B cell (primary cell): ENCODE measurements at regions not wholly inside any gene's neighbourhood (a gene's known extent, or its start where the extent isn't known, plus 50 kb on each side); places are given as distances from the start of the nearest gene placed in this dataset.

Experiments used
- ATAC-seq: fragments of 200-7000 bp; cut with Tn5 transposase; one replicate; pipeline ENCODE4 v1.10.0; 2021; ENCODE audit warnings: low read depth, mild to moderate bottlenecking, moderate number of reproducible peaks, moderate library complexity
- CTCF ChIA-PET: fragments of 350-600 bp; sonication (Branson Sonifier 250); formaldehyde crosslinking; loops from one replicate; lab custom pipeline; 2021; ENCODE audit warnings: antibody characterized with exemption, inconsistent platforms; lab: Charles Lee
- POLR2A ChIA-PET: fragments of 350-600 bp; sonication (Branson Sonifier 250); formaldehyde crosslinking; loops from one replicate; lab custom pipeline; 2021; ENCODE audit warnings: antibody characterized with exemption; lab: Charles Lee
- DNase-seq: peaks from one replicate; pipeline ENCODE4 v3.0.0; 2013
- H2AFZ ChIP-seq: 2 replicates; pipeline ENCODE4 v1.6.1; 2012; ENCODE audit warnings: mild to moderate bottlenecking, low read depth, low read length; ENCODE audit not compliant: insufficient read depth, poor library complexity, severe bottlenecking
- H3K27ac ChIP-seq, 2 donors: 1 replicate in 1 of 2; 2 replicates in 1 of 2; pipeline ENCODE4 v1.5.1; 2012 to 2013; ENCODE audit warnings: low read length in 2 of 2, mild to moderate bottlenecking in 2 of 2, moderate library complexity in 1 of 2
- H3K27me3 ChIP-seq, 4 experiments: fragments of 200-600 bp in 1 of 4; sonication (generic) in 1 of 4; replicated peaks in 1 of 4; 1 replicate in 2 of 4; 2 replicates in 2 of 4; pipeline versions ENCODE4 v1.6.1 to v1.7.0; 2013 to 2016; ENCODE audit warnings: low read length in 3 of 4, mild to moderate bottlenecking in 2 of 4, mixed read lengths in 1 of 4, moderate library complexity in 1 of 4; ENCODE audit not compliant: insufficient read depth in 4 of 4, control insufficient read depth in 3 of 4; ENCODE audit errors: control extremely low read depth in 1 of 4
- H3K36me3 ChIP-seq, 2 experiments: replicated peaks in 1 of 2; 1 replicate in 1 of 2; 2 replicates in 1 of 2; pipeline versions ENCODE4 v1.6.1 to v1.7.1; 2013; ENCODE audit warnings: low read length in 1 of 2; ENCODE audit not compliant: insufficient read depth in 2 of 2, control insufficient read depth in 1 of 2; ENCODE audit errors: control extremely low read depth in 1 of 2, extremely low read depth in 1 of 2
- H3K4me1 ChIP-seq, 2 donors: fragments of 200-600 bp in 1 of 2; sonication (generic) in 1 of 2; 1 replicate in 1 of 2; 2 replicates in 1 of 2; pipeline versions ENCODE4 v1.5.1 to v1.6.1; 2013 to 2017; ENCODE audit warnings: low read length in 2 of 2; ENCODE audit not compliant: control insufficient read depth in 2 of 2, insufficient read depth in 2 of 2
- H3K4me2 ChIP-seq: replicated peaks from 2 replicates; pipeline ENCODE3; 2012; ENCODE audit warnings: mild to moderate bottlenecking, low read depth, low read length; ENCODE audit not compliant: poor library complexity, severe bottlenecking
- H3K4me3 ChIP-seq, 5 experiments: fragments of 200-600 bp in 1 of 5; sonication (generic) in 1 of 5; 1 replicate in 3 of 5; 2 replicates in 2 of 5; pipeline versions ENCODE4 v1.5.1 to v1.7.0; 2011 to 2016; ENCODE audit warnings: low read length in 4 of 5, mild to moderate bottlenecking in 4 of 5, low read depth in 2 of 5, control low read depth in 1 of 5, moderate library complexity in 1 of 5; ENCODE audit not compliant: insufficient read depth in 1 of 5; ENCODE audit errors: control extremely low read depth in 1 of 5, extremely low read depth in 1 of 5
- H3K79me2 ChIP-seq: fragments of 200-600 bp; sonication (generic); one replicate; pipeline ENCODE4 v1.6.0; 2016; ENCODE audit warnings: low read length; ENCODE audit not compliant: control insufficient read depth, insufficient read depth
- H3K9ac ChIP-seq: fragments of 200-600 bp; sonication (generic); 2 replicates; pipeline ENCODE4 v1.6.1; 2017; ENCODE audit warnings: mild to moderate bottlenecking, low read length, moderate library complexity
- H3K9me3 ChIP-seq, 3 donors: one replicate each; pipeline versions ENCODE4 v1.6.1 to v1.7.1; 2013; ENCODE audit warnings: low read length in 2 of 3; ENCODE audit not compliant: control insufficient read depth in 2 of 3, insufficient read depth in 1 of 3; ENCODE audit errors: control extremely low read depth in 1 of 3
- H4K20me1 ChIP-seq: 2 replicates; pipeline ENCODE4 v1.6.0; 2012; ENCODE audit warnings: mild to moderate bottlenecking, low read length; ENCODE audit not compliant: insufficient read depth, control insufficient read depth, poor library complexity, severe bottlenecking
- H3K27ac Mint-ChIP-seq: one replicate; pipeline ENCODE4 v1.8.0; 2021; ENCODE audit warnings: mixed read lengths
- H3K27me3 Mint-ChIP-seq: one replicate; pipeline ENCODE4 v1.8.0; 2021; ENCODE audit warnings: mixed read lengths
- H3K4me1 Mint-ChIP-seq: one replicate; pipeline ENCODE4 v1.8.0; 2021; ENCODE audit warnings: mixed read lengths
- H3K4me3 Mint-ChIP-seq: one replicate; pipeline ENCODE4 v1.8.0; 2021; ENCODE audit warnings: mixed read lengths
- H3K9me3 Mint-ChIP-seq: one replicate; pipeline ENCODE4 v1.8.0; 2022; ENCODE audit warnings: mixed read lengths; ENCODE audit not compliant: insufficient read depth
- CTCF ChIP-seq: fragments of 200-600 bp; IDR thresholded peaks from one replicate; pipeline ENCODE4 v1.8.0; 2022; ENCODE audit warnings: antibody characterized with exemption, mild to moderate bottlenecking
- EZH2 ChIP-seq: IDR thresholded peaks from 2 replicates; pipeline ENCODE4 v1.6.1; 2012; ENCODE audit warnings: borderline replicate concordance, low read depth, mild to moderate bottlenecking, moderate library complexity, low read length; ENCODE audit not compliant: insufficient read depth, poor library complexity, severe bottlenecking
- WGBS: methylation state at CpG from one replicate; pipeline ENCODE4 v1.1.5; 2013; ENCODE audit warnings: missing lambda C conversion rate; ENCODE audit not compliant: insufficient coverage; 5-methylcytosine and 5-hydroxymethylcytosine counted together
- intact Hi-C: fragments of 100-400 bp; cut with micrococcal nuclease; formaldehyde crosslinking; loops from one replicate; pipeline ENCODE4 v1.10.0; 2022

- Mint-ChIP-seq H3K27ac (no peak overlapping the region), H3K4me1 (no peaks in the 10 kb centered on the region), H3K27me3 (peaks cover 15% of the 10 kb centered on the region), H3K4me3 (no peak overlapping the region), H3K9me3 (peaks cover 9% of the 10 kb centered on the region)
- ChIA-PET POLR2A (no interaction called here), CTCF (no interaction called here)
- Histone ChIP-seq H2AFZ (no peak overlapping the region), H4K20me1 (no peaks in the 10 kb centered on the region), H3K79me2 (no peaks in the 10 kb centered on the region), H3K4me1 (no peaks in the 10 kb centered on the region), H3K9ac (no peak overlapping the region), H3K4me2 (no peak overlapping the region), H3K27ac (no peak overlapping the region), H3K36me3 (no peaks in the 10 kb centered on the region), H3K4me3 (no peak overlapping the region), H3K27me3 (peaks cover 0 to under 1% (median 0%) of the 10 kb centered on the region in 4 experiments), H3K9me3 (peaks cover 3 to 12% (median 12%) of the 10 kb centered on the region in 3 donors)
- TF ChIP-seq EZH2, result no peak
- no peak for TF ChIP-seq CTCF
- intact Hi-C loops, result no loop called here
- no peak for ATAC-seq
- no peak for DNase-seq
- WGBS, result no CpG with 5 or more reads among the region's 2 CpGs
Observed at GRCh38 chr2:234206738-234207137, 156.2 kb downstream of the SPP2 start.

- CTCF ChIA-PET, result no interaction called here
- WGBS, result no CpG with 5 or more reads among the region's 1 CpG
- H3K4me2 ChIP-seq, result no peak overlapping the region
- ATAC-seq (no peak), DNase-seq (no peak)
- Mint-ChIP-seq H3K4me1 (no peaks in the 10 kb centered on the region), H3K9me3 (peaks cover 9% of the 10 kb centered on the region), H3K4me3 (no peak overlapping the region), H3K27me3 (peaks cover 9% of the 10 kb centered on the region), H3K27ac (no peak overlapping the region)
- intact Hi-C loops, result no loop called here
- no peak overlapping the region for H2AFZ ChIP-seq
- no peaks in the 10 kb centered on the region for H3K27me3 ChIP-seq
- no peak overlapping the region for H3K27ac ChIP-seq
- H3K4me1 ChIP-seq, result no peaks in the 10 kb centered on the region
- POLR2A ChIA-PET, result no interaction called here
- no peak overlapping the region for H3K4me3 ChIP-seq
- no peak for TF ChIP-seq CTCF
- no peak for TF ChIP-seq EZH2
- H4K20me1 ChIP-seq, result no peaks in the 10 kb centered on the region
- H3K9ac ChIP-seq, result no peak overlapping the region
- H3K79me2 ChIP-seq, result no peaks in the 10 kb centered on the region
- no peaks in the 10 kb centered on the region for H3K36me3 ChIP-seq
- H3K9me3 ChIP-seq, result peaks cover 3 to 12% (median 12%) of the 10 kb centered on the region in 3 donors
Observed at GRCh38 chr2:234204480-234204879, 154.0 kb downstream of the SPP2 start.
